ENCODE measurements at regions not wholly inside any gene's neighbourhood (a gene's known extent, or its start where the extent isn't known, plus 50 kb on each side); places are given as distances from the start of the nearest gene placed in this dataset.

DNA sequence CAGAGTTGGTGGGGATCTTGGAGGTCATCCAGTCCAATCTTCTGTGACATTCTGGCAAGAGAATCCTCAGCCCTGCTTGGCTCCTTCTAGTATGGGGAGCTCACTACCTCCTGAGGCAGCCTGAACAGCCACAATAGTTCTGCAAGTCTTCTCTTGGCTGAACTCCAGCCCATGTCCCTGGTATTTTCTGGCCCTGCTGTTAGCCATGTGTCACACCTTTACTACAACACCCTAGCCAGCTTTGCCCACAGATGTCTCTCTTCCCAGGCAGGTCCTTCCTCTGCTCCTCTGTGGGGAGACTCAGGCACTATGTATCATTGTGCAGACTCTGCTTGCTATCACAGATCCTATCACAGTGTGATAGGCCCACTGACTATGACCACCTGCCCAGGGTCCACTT, 297.7 kb downstream of the CTTN start:
- no peak for DNase-seq (ENCODE audit: low read depth)
- TF ChIP-seq, protein P1, sequence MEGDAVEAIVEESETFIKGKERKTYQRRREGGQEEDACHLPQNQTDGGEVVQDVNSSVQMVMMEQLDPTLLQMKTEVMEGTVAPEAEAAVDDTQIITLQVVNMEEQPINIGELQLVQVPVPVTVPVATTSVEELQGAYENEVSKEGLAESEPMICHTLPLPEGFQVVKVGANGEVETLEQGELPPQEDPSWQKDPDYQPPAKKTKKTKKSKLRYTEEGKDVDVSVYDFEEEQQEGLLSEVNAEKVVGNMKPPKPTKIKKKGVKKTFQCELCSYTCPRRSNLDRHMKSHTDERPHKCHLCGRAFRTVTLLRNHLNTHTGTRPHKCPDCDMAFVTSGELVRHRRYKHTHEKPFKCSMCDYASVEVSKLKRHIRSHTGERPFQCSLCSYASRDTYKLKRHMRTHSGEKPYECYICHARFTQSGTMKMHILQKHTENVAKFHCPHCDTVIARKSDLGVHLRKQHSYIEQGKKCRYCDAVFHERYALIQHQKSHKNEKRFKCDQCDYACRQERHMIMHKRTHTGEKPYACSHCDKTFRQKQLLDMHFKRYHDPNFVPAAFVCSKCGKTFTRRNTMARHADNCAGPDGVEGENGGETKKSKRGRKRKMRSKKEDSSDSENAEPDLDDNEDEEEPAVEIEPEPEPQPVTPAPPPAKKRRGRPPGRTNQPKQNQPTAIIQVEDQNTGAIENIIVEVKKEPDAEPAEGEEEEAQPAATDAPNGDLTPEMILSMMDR (IDR thresholded peaks at IDR 0.05; ENCODE audit: insufficient read depth, low read depth, low read length, missing control alignments): no peak
- H3K4me3 ChIP-seq (ENCODE audit: low read length): no peak overlapping the region

DNA sequence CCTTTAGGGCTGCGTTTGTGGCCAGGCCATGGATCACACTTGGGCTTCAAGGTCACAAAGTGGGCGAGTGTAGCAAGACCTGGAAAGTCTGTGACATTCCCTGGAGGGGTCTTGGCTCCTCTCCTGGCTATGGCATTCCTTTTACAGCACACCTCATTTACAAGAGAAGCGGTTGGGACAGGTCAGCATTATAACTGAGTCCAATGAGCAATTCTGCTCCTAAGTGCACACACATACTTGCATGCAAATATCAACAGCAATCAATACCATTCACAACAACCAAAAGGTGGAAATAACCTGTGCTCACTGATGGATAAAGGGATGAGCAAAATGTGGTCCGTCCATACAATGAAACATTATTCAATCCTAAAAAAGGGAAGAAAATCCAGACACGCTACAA, 298.2 kb downstream of the CTTN start:
- DNase-seq (ENCODE audit: low read depth): no peak
- H3K4me3 ChIP-seq (ENCODE audit: low read length): no peak overlapping the region
- TF ChIP-seq, protein P1 (IDR thresholded peaks at IDR 0.05; ENCODE audit: insufficient read depth, low read depth, low read length, missing control alignments): no peak

DNA sequence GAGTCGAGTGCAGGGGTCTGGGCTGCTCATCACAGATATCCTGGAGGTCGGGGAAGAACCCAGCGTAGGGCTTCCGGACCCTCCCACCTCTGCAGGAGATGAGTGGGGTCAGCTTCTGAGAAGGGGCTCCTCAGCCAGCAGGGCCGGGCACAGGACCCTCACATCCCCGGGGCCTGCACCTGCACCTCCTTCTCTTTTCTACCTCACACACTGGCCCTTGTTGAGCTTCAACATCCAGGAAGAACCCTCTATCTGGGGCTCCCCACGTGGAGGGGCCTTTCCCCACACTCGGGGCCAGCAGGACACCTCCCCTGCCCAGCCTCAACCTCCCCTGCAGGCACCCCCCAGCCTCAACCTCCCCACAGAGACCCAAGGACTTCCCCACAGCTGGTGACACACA, 299.4 kb downstream of the CTTN start:
- no peak overlapping the region for H3K4me3 ChIP-seq (ENCODE audit: low read length)
- TF ChIP-seq, protein P1 (IDR thresholded peaks at IDR 0.05; ENCODE audit: insufficient read depth, low read depth, low read length, missing control alignments): no peak
- DNase-seq (ENCODE audit: low read depth): no peak

DNA sequence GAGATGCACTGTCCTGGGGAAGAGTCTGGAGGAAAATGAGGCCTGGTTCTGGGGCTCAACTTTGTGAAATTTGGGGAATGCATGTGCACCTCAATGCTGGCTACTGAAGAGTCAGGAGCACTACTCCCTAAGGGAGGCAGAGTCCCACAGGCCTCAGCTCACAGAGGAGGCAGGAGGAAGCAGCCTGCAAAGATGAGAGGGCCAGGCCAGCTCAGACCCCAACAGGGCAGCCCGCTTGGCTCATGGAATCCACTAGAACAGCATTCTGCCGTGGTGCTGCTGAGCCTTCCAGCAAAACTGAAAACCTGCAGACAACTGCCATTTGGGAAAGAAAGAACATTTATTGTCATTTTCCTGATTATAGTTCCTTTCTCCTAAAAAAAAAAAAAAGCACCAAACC, 300.5 kb downstream of the CTTN start:
- TF ChIP-seq, protein P1 (IDR thresholded peaks at IDR 0.05; ENCODE audit: insufficient read depth, low read depth, low read length, missing control alignments): no peak

DNA sequence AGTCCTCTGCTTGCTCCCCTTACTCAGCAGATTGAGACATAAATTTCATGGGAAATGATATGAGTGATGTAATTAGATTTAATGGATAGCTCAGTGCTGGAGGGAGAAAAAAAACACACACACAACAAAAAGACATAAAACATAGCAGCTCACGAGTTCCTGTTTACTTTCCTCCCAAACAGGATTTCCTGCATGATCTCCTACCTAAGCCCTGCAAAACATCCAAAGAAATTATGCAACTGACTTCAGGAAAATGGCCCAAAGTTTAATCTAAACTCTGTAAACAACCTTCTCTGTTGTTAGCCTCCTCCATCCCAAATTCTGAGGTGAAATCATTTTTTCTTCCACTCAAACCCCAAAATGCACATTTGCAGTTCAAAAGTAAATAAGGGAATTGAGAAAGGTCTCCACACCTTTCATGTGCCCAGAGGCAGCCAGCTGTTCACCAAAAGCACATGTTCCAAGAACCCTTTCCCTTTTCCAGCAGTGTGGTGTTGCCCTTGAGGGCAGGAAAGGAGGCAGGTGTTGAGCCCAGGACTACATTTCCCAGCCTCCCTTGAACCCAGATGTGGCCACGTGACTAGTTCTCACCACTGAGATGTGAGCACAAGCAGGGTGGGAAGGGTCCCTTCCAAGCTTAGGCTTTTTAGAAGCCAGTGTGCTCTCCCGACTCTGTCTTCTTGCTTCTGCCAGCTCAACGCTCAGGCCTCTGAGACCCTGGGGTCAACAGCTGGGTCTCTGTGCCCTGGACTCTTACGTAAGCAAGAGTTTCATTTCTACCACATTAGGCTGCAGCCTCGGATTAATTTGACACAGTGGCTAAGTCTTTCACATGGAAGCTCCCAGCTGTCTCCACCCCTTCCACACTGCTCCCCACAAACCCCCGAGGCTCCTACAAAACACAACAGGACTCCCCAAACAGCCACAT, 301.2 kb downstream of the CTTN start:
- no peak overlapping the region for H3K4me3 ChIP-seq (ENCODE audit: low read length)
- TF ChIP-seq, protein P1 (IDR thresholded peaks at IDR 0.05; ENCODE audit: insufficient read depth, low read depth, low read length, missing control alignments): no peak
- DNase-seq (ENCODE audit: low read depth): no peak

More for the DNA sequence above, 300.5 kb downstream of the CTTN start:
- no peak for DNase-seq (ENCODE audit: low read depth)
- no peak overlapping the region for H3K4me3 ChIP-seq (ENCODE audit: low read length)

DNA sequence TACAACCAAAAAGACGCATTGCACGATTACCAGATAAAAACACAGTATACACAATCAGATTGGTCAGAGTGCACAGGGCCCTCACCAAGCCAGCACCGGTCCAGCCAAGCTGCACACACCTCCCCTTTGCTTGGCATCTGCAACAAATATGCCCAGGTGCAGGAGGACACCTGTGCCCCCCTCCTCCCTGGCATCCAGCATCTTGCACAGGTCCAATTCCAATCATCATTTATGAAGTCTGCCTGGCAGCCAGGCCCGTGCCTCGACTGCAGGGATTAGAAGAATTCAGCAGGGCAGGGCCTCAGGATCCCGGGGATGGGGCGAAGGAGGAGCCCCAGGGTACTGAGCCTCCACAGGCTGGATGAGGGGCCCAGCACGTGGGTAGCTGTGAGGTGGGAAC, 302.1 kb downstream of the CTTN start:
- TF ChIP-seq, protein P1 (IDR thresholded peaks at IDR 0.05; ENCODE audit: insufficient read depth, low read depth, low read length, missing control alignments): no peak
- no peak for DNase-seq (ENCODE audit: low read depth)
- no peak overlapping the region for H3K4me3 ChIP-seq (ENCODE audit: low read length)

DNA sequence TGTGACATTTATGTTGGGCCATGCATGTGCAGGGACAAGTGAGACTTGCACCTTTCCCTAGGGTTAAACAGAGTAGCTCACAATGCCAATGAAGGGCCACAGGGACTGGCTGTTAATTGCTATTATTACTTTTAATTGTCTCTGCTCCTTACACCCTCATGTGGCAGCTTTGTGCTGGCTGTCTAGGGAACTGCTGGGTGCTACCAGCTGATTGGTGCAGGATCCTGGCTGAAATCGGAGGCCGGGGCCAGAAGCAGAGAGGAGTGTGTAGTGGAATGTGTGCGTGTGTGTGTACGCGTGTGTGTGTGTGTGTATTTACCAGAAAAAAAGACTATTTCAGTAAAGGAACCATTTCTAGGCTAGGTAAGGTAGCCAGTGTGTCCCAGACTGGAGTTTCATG, 302.5 kb downstream of the CTTN start:
- H3K4me3 ChIP-seq (ENCODE audit: low read length): no peak overlapping the region
- no peak for DNase-seq (ENCODE audit: low read depth)
- TF ChIP-seq, protein P1 (IDR thresholded peaks at IDR 0.05; ENCODE audit: insufficient read depth, low read depth, low read length, missing control alignments): no peak

All from epithelial cell of esophagus (primary cell).